Brain microvascular endothelial cell (primary cell): ENCODE measurements at regions not wholly inside any gene's neighbourhood (a gene's known extent, or its start where the extent isn't known, plus 50 kb on each side); places are given as distances from the start of the nearest gene placed in this dataset.

Experiments
- DNase-seq: peaks from one replicate; pipeline ENCODE4 v3.0.0-alpha.2; 2020
- H3K27ac ChIP-seq: fragments of 250-450 bp; sonication (Bioruptor Pico); 2 replicates; pipeline ENCODE4 v1.5.1; 2020; ENCODE audit warnings: mild to moderate bottlenecking, moderate library complexity
- H3K27me3 ChIP-seq: fragments of 250-450 bp; sonication (Bioruptor Pico); replicated peaks from 2 replicates; pipeline ENCODE4 v1.5.1; 2020; ENCODE audit warnings: mild to moderate bottlenecking
- H3K36me3 ChIP-seq: fragments of 250-450 bp; sonication (Bioruptor Pico); replicated peaks from 2 replicates; pipeline ENCODE4 v1.5.1; 2020; ENCODE audit warnings: mild to moderate bottlenecking
- H3K4me3 ChIP-seq: 2 replicates; pipeline ENCODE4 v1.5.1; 2011; ENCODE audit warnings: low read depth, mild to moderate bottlenecking, control low read depth, low read length, moderate library complexity
- CTCF ChIP-seq: IDR thresholded peaks from 2 replicates; pipeline ENCODE4 v1.5.1; 2011; ENCODE audit warnings: low read depth, mild to moderate bottlenecking, moderate library complexity, low read length, control low read depth, inconsistent platforms; ENCODE audit errors: missing control alignments
- in situ Hi-C: cut with HindIII; loops from 2 replicates; pipeline ENCODE4 v1.10.0; 2017; ENCODE audit warnings: low sequenced_read_pairs, low pct_ligation_motif_present

GRCh38 chr6:12527339-12527738 lies 189.2 kb upstream of the PHACTR1 start:
- in situ Hi-C loops, result no loop called here
- DNase-seq, result no peak
- TF ChIP-seq CTCF, result no peak
- no peak overlapping the region for H3K4me3 ChIP-seq
- no peak overlapping the region for H3K27ac ChIP-seq
- no peaks in the 10 kb centered on the region for H3K27me3 ChIP-seq
- H3K36me3 ChIP-seq, result no peaks in the 10 kb centered on the region

GRCh38 chr6:12528136-12528535 lies 188.4 kb upstream of the PHACTR1 start:
- Histone ChIP-seq H3K27ac (no peak overlapping the region), H3K36me3 (no peaks in the 10 kb centered on the region), H3K4me3 (no peak overlapping the region), H3K27me3 (no peaks in the 10 kb centered on the region)
- in situ Hi-C loops, result no loop called here
- DNase-seq, result no peak
- TF ChIP-seq CTCF, result no peak

GRCh38 chr6:12528581-12529363 lies 187.8 kb upstream of the PHACTR1 start:
- in situ Hi-C loops, result no loop called here
- no peak for TF ChIP-seq CTCF
- Histone ChIP-seq H3K27ac (no peak overlapping the region), H3K27me3 (no peaks in the 10 kb centered on the region), H3K36me3 (no peaks in the 10 kb centered on the region), H3K4me3 (no peak overlapping the region)
- no peak for DNase-seq

- in situ Hi-C loops, result no loop called here
- H3K36me3 ChIP-seq, result no peaks in the 10 kb centered on the region
- no peak for DNase-seq
- TF ChIP-seq CTCF, result no peak
- H3K27me3 ChIP-seq, result no peaks in the 10 kb centered on the region
- no peak overlapping the region for H3K4me3 ChIP-seq
- H3K27ac ChIP-seq, result no peak overlapping the region
These were observed 187.1 kb upstream of the PHACTR1 start for GRCh38 chr6:12529364-12530019.

GRCh38 chr6:12530345-12530744 lies 186.2 kb upstream of the PHACTR1 start:
- no peaks in the 10 kb centered on the region for H3K36me3 ChIP-seq
- in situ Hi-C loops, result no loop called here
- H3K27ac ChIP-seq, result no peak overlapping the region
- TF ChIP-seq CTCF, result no peak
- no peaks in the 10 kb centered on the region for H3K27me3 ChIP-seq
- no peak for DNase-seq
- H3K4me3 ChIP-seq, result no peak overlapping the region
